A549 (cell line): ENCODE measurements at regions not wholly inside any gene's neighbourhood (a gene's known extent, or its start where the extent isn't known, plus 50 kb on each side); places are given as distances from the start of the nearest gene placed in this dataset.
"Not testable (repeated sequence)": the region's sequence is repeated elsewhere in the genome, so short reads cannot be mapped to it uniquely, and the experiment has no call there.

Experiments
- ATAC-seq, 2 experiments: fragments of 200-7000 bp in 1 of 2; fragments of >200 bp in 1 of 2; cut with Nextera tagmentation in 1 of 2; cut with Tn5 transposase in 1 of 2; 3 replicates each; pipeline versions ENCODE4 v1.8.0 to v1.9.1; 2018 to 2020; ENCODE audit warnings: mild to moderate bottlenecking in 1 of 2, moderate library complexity in 1 of 2
- CTCF ChIA-PET: fragments of 300-600 bp; sonication (Branson Sonifier 250); formaldehyde crosslinking; extraction: SDS; loops from one replicate; lab custom pipeline; 2021; ENCODE audit warnings: antibody characterized with exemption, inconsistent platforms; lab: Yijun Ruan, JAX
- POLR2A ChIA-PET: fragments of 350-600 bp; formaldehyde crosslinking; extraction: SDS; loops from one replicate; lab custom pipeline; 2021; ENCODE audit warnings: antibody characterized with exemption, inconsistent platforms; lab: Yijun Ruan, JAX
- DNase-seq, 2 experiments: peaks; one replicate each; pipeline versions ENCODE4 v3.0.0 to v3.0.0-alpha.2; 2011 to 2016; ENCODE audit warnings: low read depth in 1 of 2, low spot score in 1 of 2
- FAIRE-seq: peaks from 2 replicates; lab custom pipeline; 2011; peaks lifted over from hg19 to GRCh38; lab: Jason Lieb, UNC
- H3K27ac ChIP-seq, 2 experiments: fragments of >200 bp; sonication (Bioruptor Twin); formaldehyde crosslinking; 3 replicates each; pipeline ENCODE4 v1.5.1; 2016 to 2017
- H3K4me1 ChIP-seq: fragments of >200 bp; sonication (Bioruptor Twin); formaldehyde crosslinking; 3 replicates; pipeline ENCODE4 v1.6.1; 2016
- H3K4me2 ChIP-seq: fragments of >200 bp; sonication (Bioruptor Twin); formaldehyde crosslinking; 3 replicates; pipeline ENCODE4 v1.6.1; 2016
- H3K4me3 ChIP-seq: fragments of >200 bp; sonication (Bioruptor Twin); formaldehyde crosslinking; 3 replicates; pipeline ENCODE4 v1.5.1; 2016
- H3K9me3 ChIP-seq: fragments of >200 bp; sonication (Bioruptor Twin); formaldehyde crosslinking; 3 replicates; pipeline ENCODE4 v1.6.1; 2016
- BHLHE40 ChIP-seq: IDR thresholded peaks from 2 replicates; pipeline ENCODE4 v1.6.1; 2012; ENCODE audit warnings: low read depth, low read length, inconsistent platforms
- CBX2 ChIP-seq: fragments of 200-600 bp; sonication (generic); IDR thresholded peaks from 2 replicates; pipeline ENCODE4 v1.6.1; 2016; ENCODE audit warnings: low read depth, mild to moderate bottlenecking, borderline replicate concordance
- CHD2 ChIP-seq: fragments of 150-350 bp; IDR thresholded peaks from 2 replicates; pipeline ENCODE4 v1.6.1; 2014; ENCODE audit warnings: low read length; ENCODE audit not compliant: partially characterized antibody
- E2F6 ChIP-seq: IDR thresholded peaks from 2 replicates; pipeline ENCODE4 v1.6.1; 2012; ENCODE audit warnings: low read depth, borderline replicate concordance
- EP300 ChIP-seq, 2 experiments: fragments of >200 bp; sonication (Bioruptor Twin); formaldehyde crosslinking; IDR thresholded peaks; 2 replicates in 1 of 2; 3 replicates in 1 of 2; pipeline ENCODE4 v1.6.1; 2016 to 2017
- HES2 ChIP-seq: fragments of >200 bp; sonication (Bioruptor Twin); formaldehyde crosslinking; IDR thresholded peaks from 2 replicates; pipeline ENCODE4 v1.6.1; 2016
- HOXA7 ChIP-seq: fragments of 250-450 bp; sonication (Bioruptor Pico); IDR thresholded peaks from 2 replicates; pipeline ENCODE4 v1.5.0; 2020; ENCODE audit warnings: mild to moderate bottlenecking, moderate library complexity
- HOXB5 ChIP-seq: fragments of 250-450 bp; sonication (Bioruptor Pico); IDR thresholded peaks from 2 replicates; pipeline ENCODE4 v1.5.0; 2020; ENCODE audit warnings: mild to moderate bottlenecking, moderate library complexity
- MAX ChIP-seq: IDR thresholded peaks from 2 replicates; pipeline ENCODE4 v1.6.1; 2012
- MAZ ChIP-seq: fragments of 150-350 bp; IDR thresholded peaks from 2 replicates; pipeline ENCODE4 v1.6.1; 2014; ENCODE audit warnings: antibody characterized with exemption, low read depth, low read length, borderline replicate concordance
- NFE2L2 ChIP-seq: fragments of 150-350 bp; conservative IDR thresholded peaks from 2 replicates; pipeline ENCODE4 v1.6.1; 2014; ENCODE audit warnings: low read length
- RFX5 ChIP-seq: fragments of 450-650 bp; IDR thresholded peaks from 2 replicates; pipeline ENCODE4 v1.7.1; 2014; ENCODE audit warnings: antibody characterized with exemption, mild to moderate bottlenecking, moderate library complexity
- RNF2 ChIP-seq: fragments of 200-600 bp; sonication (generic); IDR thresholded peaks from 2 replicates; pipeline ENCODE4 v1.6.1; 2016; ENCODE audit warnings: low read depth, mild to moderate bottlenecking, antibody characterized with exemption, moderate library complexity, borderline replicate concordance
- SREBF2 ChIP-seq: fragments of 450-650 bp; IDR thresholded peaks from 2 replicates; pipeline ENCODE4 v1.6.1; 2014; ENCODE audit warnings: mild to moderate bottlenecking, moderate library complexity
- TFCP2L1 ChIP-seq: fragments of 250-450 bp; sonication (Bioruptor Pico); IDR thresholded peaks from 2 replicates; pipeline ENCODE4 v1.5.0; 2021; ENCODE audit warnings: mild to moderate bottlenecking
- TP53 ChIP-seq: fragments of 250-450 bp; sonication (Bioruptor Pico); IDR thresholded peaks from 2 replicates; pipeline ENCODE4 v1.5.0; 2021; ENCODE audit warnings: mild to moderate bottlenecking, moderate library complexity
- USF2 ChIP-seq: fragments of 450-650 bp; IDR thresholded peaks from 2 replicates; pipeline ENCODE4 v1.6.1; 2014; ENCODE audit warnings: antibody characterized with exemption
- ZC3H11A ChIP-seq: fragments of 450-650 bp; IDR thresholded peaks from 2 replicates; pipeline ENCODE4 v1.6.1; 2014; ENCODE audit warnings: antibody characterized with exemption, mild to moderate bottlenecking
- ZFP36 ChIP-seq: fragments of 450-650 bp; IDR thresholded peaks from 2 replicates; pipeline ENCODE4 v1.6.1; 2014; ENCODE audit warnings: borderline replicate concordance; ENCODE audit not compliant: partially characterized antibody
- WGBS: methylation state at CpG from one replicate; pipeline ENCODE4 v1.1.6; 2017; ENCODE audit errors: missing lambda C conversion rate; 5-methylcytosine and 5-hydroxymethylcytosine counted together

GRCh38 chr7:109641445-109641844 is 1071.8 kb downstream of the DNAJB9 start:
- ChIA-PET CTCF (no interaction called here), POLR2A (no interaction called here)
- no peak for ATAC-seq
- Histone ChIP-seq H3K4me3 (no peak overlapping the region), H3K4me1 (peaks cover 3% of the 10 kb centered on the region; the same call in 1 of the 3 replicates), H3K4me2 (peak overlapping the region; percentile 20; the same call in 2 of the 3 replicates), H3K27ac (no peak overlapping the region), H3K9me3 (no peaks in the 10 kb centered on the region)
- DNase-seq: peak in 1 of 2 experiments; percentile 11
- no peak for FAIRE-seq
- 36% methylated on average over 7 of the region's 7 CpGs for WGBS
- TF ChIP-seq E2F6 (no peak), RFX5 (no peak), USF2 (no peak)

GRCh38 chr7:109646124-109646523 is 1076.5 kb downstream of the DNAJB9 start:
- DNase-seq: no peak

GRCh38 chr7:109646594-109646993 is 1076.9 kb downstream of the DNAJB9 start:
- H3K9me3 ChIP-seq, H3K4me1 ChIP-seq, DNase-seq, ATAC-seq, FAIRE-seq, CTCF ChIA-PET, POLR2A ChIA-PET: not testable (repeated sequence)
- 0 out of 3 replicates have a peak overlapping the region, but pooled peaks have one; percentile 25 for H3K4me3 ChIP-seq
- peak overlapping the region; percentile 54 for H3K4me2 ChIP-seq
- H3K27ac ChIP-seq: peak overlapping the region; percentile 21 to 45; a peak in 3 of 6 replicates
- 39% methylated on average over 5 of the region's 5 CpGs for WGBS

More at GRCh38 chr7:109646124-109646523, 1076.5 kb downstream of the DNAJB9 start:
- POLR2A ChIA-PET: no interaction called here
- peak overlapping the region; percentile 25; the same call in 1 of the 3 replicates for H3K4me3 ChIP-seq
- CTCF ChIA-PET: no interaction called here
- H3K4me1 ChIP-seq: peaks cover 3% of the 10 kb centered on the region; the same call in 1 of the 3 replicates
- peak overlapping the region; percentile 54 for H3K4me2 ChIP-seq
- FAIRE-seq: no peak
- peak overlapping the region in 1 of 2 experiments; percentile 45; a peak in 2 of 6 replicates for H3K27ac ChIP-seq
- no peak for ATAC-seq
- H3K9me3 ChIP-seq: no peaks in the 10 kb centered on the region
- 23% methylated on average over 7 of the region's 7 CpGs for WGBS
- TF ChIP-seq ZC3H11A (no peak), TP53 (no peak), BHLHE40 (no peak), NFE2L2 (no peak), ZFP36 (no peak), HOXA7 (CRISPR knock-in tag) (no peak)
- TF ChIP-seq, all 56 proteins: peak for 0

- POLR2A ChIA-PET, H3K4me1 ChIP-seq, H3K9me3 ChIP-seq, H3K4me3 ChIP-seq, CTCF ChIA-PET, DNase-seq, ATAC-seq, FAIRE-seq: not testable (repeated sequence)
- H3K27ac ChIP-seq: peak overlapping the region in 1 of 2 experiments; percentile 45; a peak in 3 of 6 replicates
- 35% methylated on average over 3 of the region's 3 CpGs for WGBS
- peak overlapping the region; percentile 54 for H3K4me2 ChIP-seq
Measured at GRCh38 chr7:109647263-109647662, 1077.6 kb downstream of the DNAJB9 start.

GRCh38 chr7:109659261-109659660 is 1089.6 kb downstream of the DNAJB9 start:
- 11% methylated on average over 2 of the region's 2 CpGs for WGBS
- Histone ChIP-seq H3K4me1 (no peaks in the 10 kb centered on the region), H3K9me3 (no peaks in the 10 kb centered on the region), H3K27ac (no peak overlapping the region), H3K4me2 (0 out of 3 replicates have a peak overlapping the region, but pooled peaks have one; percentile 3), H3K4me3 (no peak overlapping the region)
- POLR2A ChIA-PET: no interaction called here
- TF ChIP-seq SREBF2: no peak
- TF ChIP-seq RNF2: no peak
- TF ChIP-seq HOXA7 (CRISPR knock-in tag): no peak
- no peak for TF ChIP-seq HOXB5 (CRISPR knock-in tag)
- no peak for TF ChIP-seq USF2
- TF ChIP-seq EP300 (IDR thresholded peaks at IDR 0.05): no peak
- no peak for TF ChIP-seq CHD2
- no peak for TF ChIP-seq HES2
- no peak for TF ChIP-seq TP53
- TF ChIP-seq MAX: no peak
- no peak for TF ChIP-seq TFCP2L1 (CRISPR knock-in tag)
- no peak for TF ChIP-seq MAZ
- no peak for TF ChIP-seq CBX2
- ATAC-seq (no peak), DNase-seq (no peak), FAIRE-seq (no peak)
- CTCF ChIA-PET: no interaction called here
